ENCODE measurements at regions not wholly inside any gene's neighbourhood (a gene's known extent, or its start where the extent isn't known, plus 50 kb on each side); places are given as distances from the start of the nearest gene placed in this dataset.

DNA sequence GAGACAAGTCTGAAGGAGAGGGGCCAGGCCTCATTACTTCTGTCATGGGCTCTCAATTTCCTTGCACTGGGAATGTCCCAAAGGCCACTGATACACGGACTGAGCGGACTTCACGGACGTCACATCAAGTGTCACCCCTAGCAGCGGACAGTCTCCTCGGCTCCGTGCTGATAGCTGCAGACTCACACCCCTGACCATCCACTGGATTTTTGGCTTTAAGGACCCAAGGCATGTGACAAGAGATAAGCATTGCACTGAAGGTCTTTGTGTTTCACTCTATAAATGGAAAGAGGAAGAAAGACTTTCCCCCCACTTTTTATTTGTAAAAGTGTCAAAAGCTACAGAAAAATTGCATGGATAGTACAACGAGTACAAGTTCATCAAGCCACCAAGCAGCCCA lies 200.4 kb upstream of the FGGY start:
- no peak for TF ChIP-seq CTCF (IDR thresholded peaks at IDR 0.05)
- no peak for TF ChIP-seq POLR2A (IDR thresholded peaks at IDR 0.05)
- no peak for TF ChIP-seq EP300 (IDR thresholded peaks at IDR 0.05)
- no peak for TF ChIP-seq POLR2AphosphoS5 (IDR thresholded peaks at IDR 0.05)
